ENCODE measurements at regions not wholly inside any gene's neighbourhood (a gene's known extent, or its start where the extent isn't known, plus 50 kb on each side); places are given as distances from the start of the nearest gene placed in this dataset.

GRCh38 chr20:48058611-48059559, 273.6 kb upstream of the SULF2 start:
- TF ChIP-seq PAX5 (IDR thresholded peaks at IDR 0.05; ENCODE audit: insufficient read depth, low read length, severe bottlenecking) (no peak), POLR2A (IDR thresholded peaks at IDR 0.05; ENCODE audit: low read depth, low read length) (no peak), TAF1 (IDR thresholded peaks at IDR 0.05; ENCODE audit: low read depth, low read length) (no peak), POLR2AphosphoS5 (IDR thresholded peaks at IDR 0.05; ENCODE audit: low read depth, low read length) (no peak), SPI1 (IDR thresholded peaks at IDR 0.05; ENCODE audit: low read depth, low read length) (no peak)
